ENCODE measurements at regions not wholly inside any gene's neighbourhood (a gene's known extent, or its start where the extent isn't known, plus 50 kb on each side); places are given as distances from the start of the nearest gene placed in this dataset.

DNA sequence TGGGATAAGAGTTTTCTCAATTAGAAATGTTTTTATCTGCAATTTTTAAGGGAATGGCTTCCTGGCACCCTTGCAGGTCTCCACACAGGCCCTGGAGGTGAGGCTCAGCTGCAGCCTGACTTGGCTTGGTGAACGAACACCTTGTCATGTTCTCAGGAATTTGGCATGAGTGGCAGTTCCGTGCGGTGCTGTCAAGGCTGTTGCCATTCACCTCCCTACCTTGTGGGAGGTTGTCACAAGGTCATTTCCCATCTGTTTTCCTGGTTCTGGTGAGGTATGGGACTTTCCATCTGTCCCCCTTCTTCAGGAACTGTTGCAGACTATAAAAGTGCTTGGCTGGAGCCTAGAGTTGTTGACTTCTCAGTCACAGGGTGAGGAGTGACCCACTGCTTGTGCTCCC is 82.9 kb downstream of the ELOVL4 start:
- DNase-seq (ENCODE audit: low read depth in 2 of 2) = no peak

DNA sequence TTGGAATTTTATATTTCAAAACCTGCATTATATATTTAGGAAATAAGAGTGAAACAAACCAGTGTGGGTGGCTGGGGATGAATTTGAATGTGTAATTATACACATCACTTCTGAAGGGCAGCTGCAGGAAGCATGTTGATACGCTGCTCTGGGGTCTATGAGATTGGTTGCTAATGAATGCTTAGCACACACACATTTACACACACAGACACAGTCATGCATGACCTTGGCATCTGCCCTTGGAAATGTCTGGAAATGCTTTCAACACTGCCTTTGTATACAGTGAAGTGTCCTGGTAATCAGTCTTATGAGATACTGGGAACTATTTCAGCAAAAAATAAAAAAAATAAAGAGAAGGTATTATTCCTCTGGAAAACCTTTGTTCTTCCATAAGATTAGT is 83.4 kb downstream of the ELOVL4 start:
- no peak for DNase-seq (ENCODE audit: low read depth in 2 of 2)

DNA sequence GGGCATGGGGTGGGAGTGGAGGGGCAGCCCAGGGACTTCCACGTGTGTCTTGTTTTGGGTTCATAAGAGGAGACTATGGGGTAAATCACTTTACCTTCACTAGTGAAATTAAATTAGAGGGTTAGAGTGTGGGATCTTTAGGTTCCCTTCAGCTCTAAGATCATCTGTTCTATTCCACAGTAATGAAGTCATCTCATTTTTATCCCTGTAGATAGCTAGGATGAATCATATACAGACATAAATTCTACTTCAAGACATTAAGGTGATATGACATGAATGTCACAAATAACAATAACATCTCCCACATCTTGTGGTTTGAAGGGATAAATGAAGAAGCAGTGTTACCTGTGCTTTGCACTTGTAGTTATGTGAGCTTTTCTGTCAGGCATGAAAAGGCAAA is 83.8 kb downstream of the ELOVL4 start:
- DNase-seq (ENCODE audit: low read depth in 2 of 2) = no peak

DNA sequence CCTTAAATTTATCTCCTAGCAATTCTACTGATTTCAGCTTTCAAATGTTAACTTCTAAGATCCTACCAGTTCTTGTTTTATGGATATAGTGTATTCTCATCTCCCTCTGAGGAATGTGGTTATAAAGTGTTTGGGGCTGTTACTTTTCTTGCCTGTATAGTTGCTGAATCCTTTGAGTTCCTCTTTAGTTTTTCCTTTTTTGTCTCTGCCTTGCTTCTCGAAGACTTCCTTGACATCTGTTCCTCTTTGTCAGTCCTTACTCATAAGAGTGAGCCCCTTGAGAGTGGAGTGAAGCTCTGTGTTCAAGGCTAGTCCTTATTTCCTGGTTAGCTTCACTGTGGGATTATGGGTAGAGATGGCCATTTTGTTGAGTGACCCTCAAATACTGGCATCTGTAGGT is 84.6 kb downstream of the ELOVL4 start:
- DNase-seq (ENCODE audit: low read depth in 2 of 2) = no peak

DNA sequence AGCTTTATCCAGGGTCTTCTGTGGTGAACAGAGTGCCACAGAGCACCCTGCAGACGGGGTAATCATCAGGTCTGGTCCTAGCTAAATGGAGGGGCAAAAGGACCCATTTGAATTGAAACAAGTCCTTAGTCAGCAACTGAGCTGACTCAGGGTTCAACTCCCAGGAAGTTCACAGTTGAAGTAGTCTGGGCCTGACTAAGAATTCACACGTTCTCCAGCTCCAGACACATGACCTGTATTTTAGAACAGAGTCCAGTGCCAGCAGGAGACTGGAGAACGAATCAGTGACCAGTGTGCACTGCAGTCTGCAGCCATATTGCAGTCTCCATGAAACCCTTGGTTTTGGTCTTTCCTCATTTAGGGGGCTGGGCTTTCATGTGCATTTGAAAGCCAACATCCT is 85.2 kb downstream of the ELOVL4 start:
- DNase-seq (ENCODE audit: low read depth in 2 of 2) = no peak

DNA sequence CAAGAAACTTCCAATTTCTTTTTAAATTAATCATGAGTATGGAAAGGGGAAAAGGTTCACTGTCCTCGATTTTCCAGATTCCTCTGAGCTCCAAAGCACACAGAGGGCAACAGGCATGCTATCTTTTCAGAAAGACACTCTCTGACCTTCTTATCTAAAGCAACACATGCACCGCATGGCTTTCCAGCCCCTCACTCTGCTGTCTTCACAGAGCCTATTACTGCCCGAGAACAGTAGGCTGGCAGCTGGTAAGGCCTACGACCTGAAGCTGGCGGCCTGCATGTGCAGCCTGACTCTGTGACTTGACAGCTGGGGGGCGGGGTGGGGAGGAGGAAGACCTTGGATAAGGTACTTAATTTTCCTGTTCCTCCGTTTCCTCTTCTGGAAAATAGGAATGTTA is 86.3 kb downstream of the ELOVL4 start:
- no peak for DNase-seq (ENCODE audit: low read depth in 2 of 2)

DNA sequence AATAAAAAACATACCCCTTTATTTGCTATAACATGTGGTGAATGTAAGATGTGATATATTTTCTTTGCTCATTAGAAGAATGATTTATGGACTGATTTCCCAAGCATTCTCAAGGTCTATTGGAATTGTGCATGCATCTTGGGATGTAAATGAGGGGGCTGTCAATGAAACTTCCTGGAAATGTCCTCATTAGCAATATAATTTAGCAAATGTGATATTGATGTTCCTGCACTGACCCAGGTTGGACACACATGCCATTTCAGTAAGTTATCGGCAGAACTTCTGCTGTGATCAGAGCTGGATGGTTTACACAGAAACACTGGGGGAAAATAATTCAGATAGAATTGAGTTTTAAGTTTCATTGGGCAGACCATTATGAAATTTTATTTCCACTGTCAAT is 99.9 kb downstream of the ELOVL4 start:
- no peak for DNase-seq (ENCODE audit: low read depth in 2 of 2)

DNA sequence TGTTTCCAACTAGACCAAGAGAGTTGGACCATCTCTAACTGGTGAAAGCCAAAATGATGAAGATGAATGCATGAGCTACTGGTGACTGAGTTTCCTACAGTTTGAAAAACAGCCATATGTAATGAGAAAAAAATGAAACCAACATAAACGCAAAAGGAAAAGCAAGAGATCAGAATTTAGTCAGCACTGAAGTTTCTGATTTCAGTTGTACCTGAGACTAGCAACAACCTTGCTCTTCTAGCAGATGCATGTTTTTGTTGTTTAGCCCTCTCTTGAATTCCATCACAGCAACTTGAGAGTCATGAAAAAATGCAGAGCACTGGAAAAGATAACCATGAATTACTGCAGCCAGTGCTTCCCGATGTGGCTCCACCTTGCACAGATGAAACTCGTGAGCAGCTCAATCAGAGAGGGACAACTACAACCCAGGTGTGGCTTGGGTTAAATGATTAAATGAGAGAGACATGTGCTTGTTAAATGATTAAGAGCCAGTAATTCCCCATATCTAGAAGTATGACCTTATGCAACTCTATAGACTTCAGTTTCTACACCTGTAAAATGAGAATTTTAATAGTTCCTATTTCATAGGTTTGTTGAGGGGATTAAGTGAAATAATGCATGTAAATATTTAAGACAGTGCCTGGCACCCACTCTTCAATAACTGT is 104.8 kb downstream of the ELOVL4 start:
- no peak for DNase-seq (ENCODE audit: low read depth in 2 of 2)

DNA sequence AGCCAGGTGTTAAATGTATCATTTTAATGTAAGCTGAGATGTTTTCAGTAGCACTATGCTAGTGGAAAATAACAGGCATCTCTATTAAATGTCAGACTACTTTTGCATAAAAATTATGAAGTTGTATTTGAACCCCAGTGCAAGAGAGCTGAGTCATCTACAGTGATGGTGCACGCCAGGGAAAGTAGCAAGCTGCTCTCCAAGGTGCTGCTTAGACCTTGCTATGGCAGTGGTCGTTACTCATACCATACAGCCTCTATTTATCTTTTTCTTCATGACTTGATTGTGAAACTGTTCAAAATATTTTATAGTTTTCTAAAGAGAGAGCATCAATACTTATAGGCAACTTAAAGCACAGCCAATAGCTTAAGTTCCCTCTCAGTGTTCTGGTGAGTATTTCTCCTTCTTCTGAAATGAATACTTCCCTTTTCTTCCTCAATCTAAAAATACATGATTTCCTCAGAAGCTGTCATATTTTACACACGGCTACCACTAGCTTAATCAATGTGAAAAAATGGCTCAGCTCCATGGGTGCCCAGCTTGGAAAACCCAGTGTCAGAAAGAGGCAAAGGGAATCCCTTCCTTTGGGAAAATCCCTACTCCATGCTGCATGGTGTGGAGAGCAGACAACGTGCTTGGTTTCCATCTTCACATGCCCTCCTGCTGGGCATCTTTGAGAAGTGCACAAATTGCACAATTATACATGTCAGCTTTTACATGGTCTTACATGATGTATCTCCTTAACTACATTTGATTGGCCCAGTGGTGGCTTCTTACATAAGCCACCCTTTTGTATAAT is 105.6 kb downstream of the ELOVL4 start:
- DNase-seq (ENCODE audit: low read depth in 2 of 2) = no peak

DNA sequence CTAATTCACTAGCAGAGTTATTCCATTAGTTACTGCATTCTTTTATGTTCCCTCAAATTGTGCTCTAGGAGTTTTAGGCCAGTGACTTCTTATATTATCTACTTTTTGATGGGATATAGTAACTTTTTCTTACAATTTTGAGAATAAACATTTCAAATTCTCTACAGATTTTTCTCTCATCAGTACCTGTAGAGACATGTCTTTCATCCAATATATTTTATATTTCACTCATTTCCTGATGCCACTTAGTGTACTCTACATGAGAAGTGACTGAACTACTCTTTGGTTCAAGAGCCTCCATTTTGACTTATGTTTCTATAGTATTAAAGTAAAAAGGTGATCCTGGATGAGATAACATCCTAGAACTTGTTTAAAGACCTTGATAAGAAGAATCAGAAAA is 108.5 kb downstream of the ELOVL4 start:
- no peak for DNase-seq (ENCODE audit: low read depth in 2 of 2)

DNA sequence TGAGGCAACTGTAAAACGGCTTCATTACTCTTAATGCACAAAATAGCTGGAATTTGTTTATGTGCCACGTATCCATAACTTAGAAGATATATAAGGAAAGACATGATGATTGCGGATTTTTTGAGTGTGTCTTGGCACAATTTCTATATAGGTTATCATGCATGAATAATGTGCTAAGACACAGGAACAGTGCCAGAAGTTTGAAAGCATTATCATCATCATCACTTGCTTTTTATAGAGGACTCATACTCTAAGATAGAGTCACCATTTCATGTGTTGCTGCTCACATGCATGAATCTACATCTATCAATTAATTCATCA is 113.4 kb downstream of the ELOVL4 start:
- no peak for DNase-seq (ENCODE audit: low read depth in 2 of 2)

DNA sequence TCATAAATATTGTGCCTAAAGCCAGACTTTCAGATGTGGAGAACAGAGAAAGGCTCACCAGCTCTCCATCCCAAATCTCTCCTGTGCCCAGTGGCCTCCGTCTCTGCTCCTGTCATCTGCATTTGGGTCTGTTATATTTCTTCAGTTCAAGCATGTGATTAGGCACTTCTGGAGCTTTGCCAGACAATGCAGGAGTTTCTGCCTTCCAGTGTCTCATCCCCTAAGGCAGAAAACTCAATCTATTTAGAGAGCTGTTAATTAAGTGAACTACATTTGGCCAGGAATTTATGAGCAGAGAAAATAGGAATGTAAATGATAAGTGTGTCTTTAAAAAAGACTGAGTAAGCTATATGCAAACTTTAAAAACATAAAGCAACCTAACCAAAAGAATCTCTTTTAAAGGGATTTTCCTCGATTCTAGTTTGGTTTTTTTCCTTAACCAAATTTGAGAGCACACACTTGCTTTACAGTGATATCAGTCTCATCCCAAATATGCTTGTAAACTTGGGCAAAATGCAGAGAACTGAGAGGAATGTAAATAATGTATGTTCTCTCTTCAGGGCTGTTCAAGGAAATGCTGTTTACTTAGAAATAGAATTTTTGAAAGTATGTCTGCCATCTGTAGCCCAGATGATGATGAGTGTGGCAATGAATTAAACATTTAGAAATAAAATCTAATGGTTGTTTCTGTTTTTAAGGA is 113.9 kb downstream of the ELOVL4 start:
- DNase-seq (ENCODE audit: low read depth in 2 of 2) = no peak

DNA sequence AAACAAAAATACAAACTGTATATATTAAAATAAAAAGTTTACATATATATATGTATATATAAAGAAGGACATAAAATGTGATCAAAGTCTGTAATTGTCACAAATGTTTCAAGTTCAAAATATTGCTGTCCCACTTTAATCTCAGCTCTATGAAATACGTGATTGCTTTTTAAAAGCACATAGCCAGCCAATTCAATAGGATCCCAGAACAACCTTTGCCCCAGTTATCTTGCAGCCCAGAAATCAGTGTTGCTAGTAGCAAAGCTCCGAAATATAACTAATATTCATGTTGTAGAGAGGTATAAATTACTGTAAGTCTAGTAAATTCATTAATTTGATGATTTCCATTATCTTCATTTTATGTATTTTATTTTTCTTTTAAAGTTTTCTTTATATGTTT is 114.6 kb downstream of the ELOVL4 start:
- DNase-seq (ENCODE audit: low read depth in 2 of 2) = no peak

DNA sequence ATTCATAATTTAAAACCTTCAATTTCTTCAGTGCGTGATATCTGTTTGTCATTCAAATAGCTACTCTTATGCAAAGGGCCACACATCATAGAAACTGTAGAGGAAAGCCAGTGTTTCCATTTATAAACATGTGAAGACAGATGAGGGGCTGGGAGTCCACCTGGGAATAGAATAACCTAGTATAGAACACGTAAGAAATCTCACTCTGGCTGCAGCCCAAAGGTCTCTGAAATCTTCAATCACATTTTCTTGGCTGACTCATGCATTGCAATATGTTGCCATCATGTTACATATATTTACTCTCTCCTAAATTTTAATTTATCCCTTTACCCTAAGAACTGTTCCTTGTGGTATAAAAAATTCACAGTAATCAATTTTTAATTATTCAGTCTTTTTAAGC is 123.2 kb downstream of the ELOVL4 start:
- DNase-seq (ENCODE audit: low read depth in 2 of 2) = no peak

DNA sequence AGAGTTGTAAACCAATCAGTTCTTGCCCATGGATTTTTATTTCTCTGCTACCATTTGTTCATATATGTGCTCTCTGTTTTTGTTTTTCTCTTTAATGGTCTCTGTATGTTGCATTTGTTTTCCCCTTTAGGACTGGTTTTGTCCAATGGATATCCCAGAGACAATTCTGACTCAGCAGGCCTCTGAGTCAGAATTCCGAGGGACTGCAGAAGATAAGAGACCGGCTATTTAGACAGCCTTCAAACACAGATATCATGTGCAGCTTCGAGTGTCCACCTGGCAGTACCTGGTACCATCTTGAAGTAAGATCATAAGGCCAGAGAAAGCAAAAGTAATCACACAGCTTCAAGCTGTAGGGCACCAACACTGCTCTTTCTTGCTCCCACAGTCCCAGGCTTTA is 125.5 kb downstream of the ELOVL4 start:
- no peak for DNase-seq (ENCODE audit: low read depth in 2 of 2)

DNA sequence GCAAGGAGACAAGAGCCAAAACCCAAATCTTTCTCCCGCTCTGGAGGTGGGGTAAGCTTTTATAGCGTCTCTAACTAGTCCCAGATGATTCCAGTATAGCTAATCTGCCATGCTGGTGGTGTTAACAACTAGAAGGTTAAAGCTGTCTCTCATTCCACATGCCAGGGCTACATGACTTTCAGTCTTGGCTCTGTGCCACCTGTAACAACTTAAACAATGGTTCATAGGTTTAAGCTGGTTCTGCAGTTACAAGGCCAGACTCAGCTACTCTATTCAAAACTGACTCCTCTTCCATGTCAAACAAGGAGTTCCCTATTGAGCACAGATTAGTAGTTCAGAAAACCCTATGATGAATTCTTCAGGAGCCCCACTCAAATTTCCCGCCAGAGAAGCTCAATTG is 128.9 kb downstream of the ELOVL4 start:
- no peak for DNase-seq (ENCODE audit: low read depth in 2 of 2)

DNA sequence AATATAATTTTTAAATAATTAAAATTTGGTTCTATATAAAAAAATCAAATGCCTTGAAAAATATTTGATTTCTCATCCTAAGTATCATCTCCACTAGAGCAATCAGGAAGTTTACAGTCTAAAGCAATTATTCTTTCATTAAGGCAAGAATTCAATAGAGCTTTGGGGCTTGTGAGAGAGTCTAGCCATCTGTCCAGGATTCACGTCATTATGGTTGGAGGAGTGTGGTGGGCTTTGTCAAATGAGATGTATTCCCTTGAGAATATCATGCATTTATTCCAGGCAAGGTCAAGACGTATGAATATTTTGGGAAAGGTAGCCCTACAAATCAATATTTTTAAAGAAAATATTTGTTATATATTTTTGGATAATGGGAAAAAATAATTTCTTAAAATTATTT is 132.4 kb downstream of the ELOVL4 start:
- DNase-seq (ENCODE audit: low read depth in 2 of 2) = no peak

DNA sequence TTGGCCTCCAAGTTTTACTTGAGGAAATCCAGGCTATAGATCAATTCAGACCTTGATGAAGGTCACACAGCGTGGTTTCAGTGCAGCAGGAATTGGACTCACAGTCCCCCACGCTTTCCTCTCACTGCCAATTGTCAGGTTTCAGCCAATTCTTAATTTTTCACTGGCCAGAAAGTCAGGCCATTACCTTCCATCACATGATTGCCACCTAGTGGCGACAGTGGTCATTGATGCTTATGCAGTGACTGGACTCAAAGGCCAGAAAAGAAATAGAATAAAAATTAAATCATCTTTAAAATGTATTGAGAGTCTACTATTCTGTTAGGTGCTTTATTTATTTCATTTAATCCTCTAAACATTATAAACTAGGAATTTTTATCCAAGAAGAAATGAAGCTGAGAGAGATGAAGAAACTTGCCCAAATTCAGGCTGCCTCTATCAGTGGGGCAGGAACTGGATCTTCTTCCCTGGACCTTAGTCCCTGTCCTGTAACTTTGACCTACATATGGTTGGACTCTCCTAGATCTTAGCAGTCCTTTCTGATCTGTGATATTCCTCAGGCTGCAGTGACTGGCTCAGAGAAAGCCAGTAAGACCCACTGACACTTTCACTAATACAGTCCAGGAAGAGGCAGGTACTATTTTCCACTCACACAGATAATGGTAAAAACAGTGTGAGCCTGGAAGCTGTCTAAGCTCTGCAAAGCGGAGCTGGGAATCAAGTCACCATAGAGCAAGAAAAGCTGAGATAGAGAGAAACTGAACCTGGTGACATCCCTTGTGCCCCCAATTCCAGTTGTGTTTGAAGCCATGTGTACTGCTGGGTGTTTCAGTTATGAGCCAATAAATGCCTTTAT is 133.3 kb downstream of the ELOVL4 start:
- peak; percentile 14 to 69 for DNase-seq (ENCODE audit: low read depth in 2 of 2)

DNA sequence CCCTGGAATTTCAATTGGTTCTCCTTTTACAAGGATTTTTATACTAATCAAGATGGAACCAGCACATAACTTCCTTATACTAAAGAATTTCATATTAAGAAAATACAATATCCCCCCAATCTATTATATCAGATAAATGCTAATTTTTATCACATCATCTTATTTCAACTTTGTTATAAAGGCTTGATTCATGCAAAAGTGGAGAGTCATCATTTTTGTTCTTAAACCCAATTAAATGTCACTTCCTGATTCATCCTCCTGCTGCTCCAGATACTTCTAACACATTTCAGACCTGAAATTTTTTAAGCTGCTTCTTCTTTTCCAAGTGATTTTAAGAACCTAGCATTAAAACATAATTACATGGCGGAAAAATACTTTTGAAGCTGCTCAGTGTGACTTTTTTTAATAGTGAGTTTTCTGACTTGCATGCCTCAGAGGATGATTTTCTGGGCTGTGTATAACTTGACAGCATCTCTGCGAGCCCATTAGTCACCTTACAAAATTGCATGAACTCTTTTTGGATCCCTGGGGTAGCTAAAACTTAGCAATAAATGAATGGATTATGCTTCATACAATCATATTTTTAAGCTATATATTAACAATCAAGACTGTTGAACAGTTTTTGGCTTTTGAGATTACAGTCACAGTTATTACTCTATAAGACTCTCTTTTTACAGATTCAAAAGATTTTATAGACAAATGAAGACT is 134.1 kb downstream of the ELOVL4 start:
- DNase-seq (ENCODE audit: low read depth in 2 of 2) = no peak

DNA sequence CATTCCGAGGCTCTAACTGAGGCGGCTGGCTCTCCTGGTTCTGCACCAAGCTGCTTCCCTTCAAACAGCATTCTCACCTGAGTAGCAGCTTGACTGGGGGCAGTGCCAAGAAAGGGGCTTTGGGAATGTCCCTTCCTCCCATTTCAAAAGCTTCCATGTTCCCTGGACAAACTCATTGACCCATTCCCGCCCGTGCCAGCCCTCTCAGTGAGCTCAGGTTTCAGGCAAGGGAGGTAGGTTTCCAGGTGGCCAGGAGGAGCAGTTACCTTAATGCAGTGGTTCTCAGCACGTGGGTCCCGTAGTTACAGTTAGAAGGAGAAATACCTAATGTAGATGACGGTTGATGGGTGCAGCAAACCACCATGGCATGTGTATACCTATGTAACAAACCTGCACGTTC is 135.2 kb downstream of the ELOVL4 start:
- DNase-seq (ENCODE audit: low read depth in 2 of 2) = no peak

DNA sequence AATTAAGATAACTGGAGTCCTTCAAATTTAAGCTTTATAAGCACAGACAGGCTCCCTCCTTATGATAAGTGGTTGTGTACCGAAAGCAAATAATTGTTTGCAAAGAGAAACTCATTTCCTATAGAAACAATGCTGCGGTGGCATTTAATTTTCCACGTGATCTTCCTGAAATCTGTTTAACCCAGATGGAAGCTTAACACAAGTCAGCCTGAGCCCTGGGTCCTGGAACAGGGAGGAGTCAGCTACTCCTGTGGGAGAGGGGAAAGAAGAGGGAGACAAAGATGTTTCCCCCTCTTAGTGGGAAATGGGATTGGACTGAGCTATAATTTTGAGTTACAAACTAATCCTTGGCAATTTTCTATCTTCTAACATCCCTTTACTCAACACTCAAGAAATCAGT is 136.5 kb downstream of the ELOVL4 start:
- no peak for DNase-seq (ENCODE audit: low read depth in 2 of 2)

Measured in stimulated activated CD4-positive, alpha-beta T cell treated with anti-CD3 and anti-CD28 coated beads, Interleukin-12 subunit alpha, Interleukin-12 subunit beta, amount 100 ng/mL, for 24 hours (primary cell).